GM12891 (cell line): ENCODE measurements at regions not wholly inside any gene's neighbourhood (a gene's known extent, or its start where the extent isn't known, plus 50 kb on each side); places are given as distances from the start of the nearest gene placed in this dataset.

Experiments used
- POLR2A ChIP-seq: IDR thresholded peaks from 2 replicates; pipeline ENCODE4 v1.6.1; 2011; ENCODE audit warnings: low read depth, low read length, control low read depth
- POLR2AphosphoS5 ChIP-seq: IDR thresholded peaks from 2 replicates; pipeline ENCODE4 v1.6.1; 2011; ENCODE audit warnings: low read depth, low read length, control low read depth

- no peak for TF ChIP-seq POLR2AphosphoS5
- no peak for TF ChIP-seq POLR2A
Observed at GRCh38 chr2:204468746-204469429, 76.4 kb upstream of the PARD3B start.
